Psoas muscle (tissue), 7 donors: ENCODE measurements at regions not wholly inside any gene's neighbourhood (a gene's known extent, or its start where the extent isn't known, plus 50 kb on each side); places are given as distances from the start of the nearest gene placed in this dataset.

Source experiments
- ATAC-seq, 4 donors: fragments of 200-7000 bp; cut with Tn5 transposase; one replicate each; pipeline ENCODE4 v1.9.1; 2020; ENCODE audit warnings: moderate library complexity in 3 of 4, mild to moderate bottlenecking in 2 of 4
- DNase-seq, 2 donors: peaks; one replicate each; pipeline ENCODE4 v3.0.0-alpha.2; 2020
- H3K27ac ChIP-seq: fragments of 200-600 bp; one replicate; pipeline ENCODE4 v1.8.0; 2022
- H3K27me3 ChIP-seq, 3 donors: fragments of 200-600 bp in 1 of 3; one replicate each; pipeline versions ENCODE4 v1.6.1 to v1.8.0; 2013 to 2022; ENCODE audit warnings: low read length in 2 of 3, mild to moderate bottlenecking in 2 of 3, moderate library complexity in 1 of 3; ENCODE audit not compliant: insufficient read depth in 3 of 3
- H3K36me3 ChIP-seq, 2 donors: fragments of 200-600 bp in 1 of 2; one replicate each; pipeline versions ENCODE4 v1.6.1 to v1.8.0; 2013 to 2022; ENCODE audit warnings: low read depth in 1 of 2, mild to moderate bottlenecking in 1 of 2, moderate library complexity in 1 of 2; ENCODE audit not compliant: insufficient read depth in 1 of 2
- H3K4me1 ChIP-seq: fragments of 200-600 bp; one replicate; pipeline ENCODE4 v1.8.0; 2022
- H3K4me3 ChIP-seq: fragments of 200-600 bp; one replicate; pipeline ENCODE4 v1.8.0; 2022; ENCODE audit warnings: mild to moderate bottlenecking
- H3K9me3 ChIP-seq: fragments of 200-600 bp; one replicate; pipeline ENCODE4 v1.8.0; 2022
- CTCF ChIP-seq: fragments of 200-600 bp; IDR thresholded peaks from one replicate; pipeline ENCODE4 v1.8.0; 2022; ENCODE audit warnings: antibody characterized with exemption
- WGBS, 3 donors: extraction: QIAGEN DNeasy Blood & Tissue Kit; methylation state at CpG; one replicate each; pipeline versions ENCODE4 v1.1.6 to v1.1.7; 2013; 5-methylcytosine and 5-hydroxymethylcytosine counted together
- intact Hi-C, 2 donors: fragments of 100-400 bp; cut with DNase I; formaldehyde crosslinking; loops; one replicate each; pipeline versions ENCODE4 v1.11.0 to v1.14.2; 2022
- donor health status: healthy with polysubstance abuse.
- donor health status: DM: no; HTN: no; CAD: no; lungs with moderate emphysema.
- donor health status: Bipolar disorder and iron deficiency.
- donor health status: healthy.
- donor health status: DM: yes; HTN: yes; CAD: no.
- donor health status: DM: no; HTN: no; CAD: no.
- donor health status: DM: yes; HTN: yes; CAD: no.

GRCh38 chr6:126959765-126960164 lies 158.7 kb upstream of the RSPO3 start:
- Histone ChIP-seq H3K27ac (no peak overlapping the region), H3K36me3 (no peaks in the 10 kb centered on the region), H3K4me1 (no peaks in the 10 kb centered on the region), H3K4me3 (no peak overlapping the region), H3K27me3 (no peaks in the 10 kb centered on the region), H3K9me3 (no peaks in the 10 kb centered on the region)
- intact Hi-C loops = no loop called here
- TF ChIP-seq CTCF = no peak
- ATAC-seq (no peak), DNase-seq (no peak)
- WGBS, 3 donors = 78 to 86% (median 83%) methylated on average over 1 of the region's 1 CpG

GRCh38 chr6:126963077-126963809 lies 155.2 kb upstream of the RSPO3 start:
- ATAC-seq = peak; percentile 87 to 98 (median 96)
- Histone ChIP-seq H3K27me3 (no peaks in the 10 kb centered on the region), H3K27ac (peak overlapping the region; percentile 62), H3K9me3 (no peaks in the 10 kb centered on the region), H3K4me3 (peak overlapping the region; percentile 6), H3K36me3 (no peaks in the 10 kb centered on the region), H3K4me1 (no peaks in the 10 kb centered on the region)
- intact Hi-C loops = no loop called here
- TF ChIP-seq CTCF = no peak
- DNase-seq = no peak
- 38 to 47% (median 42%) methylated on average over 8 of the region's 8 CpGs for WGBS, 3 donors

GRCh38 chr6:126967296-126968005 lies 151.0 kb upstream of the RSPO3 start:
- ATAC-seq (no peak), DNase-seq (no peak)
- H3K36me3 ChIP-seq = no peaks in the 10 kb centered on the region
- no peak overlapping the region for H3K4me3 ChIP-seq
- 11 to 25% (median 15%) methylated on average over 3 of the region's 3 CpGs for WGBS, 3 donors
- no peak overlapping the region for H3K27ac ChIP-seq
- H3K9me3 ChIP-seq = no peaks in the 10 kb centered on the region
- TF ChIP-seq CTCF = no peak
- intact Hi-C loops = no loop called here
- no peaks in the 10 kb centered on the region for H3K4me1 ChIP-seq
- no peaks in the 10 kb centered on the region for H3K27me3 ChIP-seq

GRCh38 chr6:126976253-126976797 lies 142.1 kb upstream of the RSPO3 start:
- H3K27ac ChIP-seq = no peak overlapping the region
- no peaks in the 10 kb centered on the region for H3K4me1 ChIP-seq
- H3K9me3 ChIP-seq = peaks cover 8% of the 10 kb centered on the region
- H3K4me3 ChIP-seq = no peak overlapping the region
- H3K36me3 ChIP-seq = no peaks in the 10 kb centered on the region
- 46 to 54% (median 51%) methylated on average over 2 of the region's 2 CpGs for WGBS, 3 donors
- no peaks in the 10 kb centered on the region for H3K27me3 ChIP-seq
- TF ChIP-seq CTCF = no peak
- intact Hi-C loops = no loop called here
- no peak for DNase-seq
- peak in 1 of 4 donors; percentile 33 for ATAC-seq
